ENCODE measurements at regions not wholly inside any gene's neighbourhood (a gene's known extent, or its start where the extent isn't known, plus 50 kb on each side); places are given as distances from the start of the nearest gene placed in this dataset.

DNA sequence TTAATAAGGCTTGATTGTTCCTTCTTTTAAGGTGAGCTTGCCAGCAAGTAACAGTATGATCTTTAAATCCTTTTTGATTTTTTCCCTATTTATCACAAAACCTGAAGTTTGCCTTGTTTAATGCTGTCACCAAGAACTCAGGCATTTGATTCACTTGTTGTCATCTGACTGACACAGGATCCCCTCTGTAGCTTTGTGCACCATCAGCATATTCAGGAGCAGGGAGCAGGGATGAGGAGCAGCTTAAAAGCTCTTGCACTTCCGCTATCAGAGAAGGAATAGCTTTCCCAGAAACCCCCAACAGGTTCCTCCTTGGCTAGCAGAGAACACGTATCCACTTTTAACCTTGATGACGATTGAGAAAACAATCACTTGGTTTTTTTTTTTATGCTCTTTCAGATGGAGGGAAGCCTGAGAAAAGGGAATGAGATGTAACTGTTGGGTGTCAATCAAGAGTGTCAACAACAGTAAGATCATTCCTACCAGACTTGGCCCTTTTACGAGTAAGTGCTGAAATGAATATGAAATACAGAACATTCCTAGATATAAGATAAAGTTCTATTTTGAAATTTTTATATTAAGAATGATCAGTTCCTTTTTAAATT lies 433.1 kb upstream of the CDH18 start:
- TF ChIP-seq, protein P1, sequence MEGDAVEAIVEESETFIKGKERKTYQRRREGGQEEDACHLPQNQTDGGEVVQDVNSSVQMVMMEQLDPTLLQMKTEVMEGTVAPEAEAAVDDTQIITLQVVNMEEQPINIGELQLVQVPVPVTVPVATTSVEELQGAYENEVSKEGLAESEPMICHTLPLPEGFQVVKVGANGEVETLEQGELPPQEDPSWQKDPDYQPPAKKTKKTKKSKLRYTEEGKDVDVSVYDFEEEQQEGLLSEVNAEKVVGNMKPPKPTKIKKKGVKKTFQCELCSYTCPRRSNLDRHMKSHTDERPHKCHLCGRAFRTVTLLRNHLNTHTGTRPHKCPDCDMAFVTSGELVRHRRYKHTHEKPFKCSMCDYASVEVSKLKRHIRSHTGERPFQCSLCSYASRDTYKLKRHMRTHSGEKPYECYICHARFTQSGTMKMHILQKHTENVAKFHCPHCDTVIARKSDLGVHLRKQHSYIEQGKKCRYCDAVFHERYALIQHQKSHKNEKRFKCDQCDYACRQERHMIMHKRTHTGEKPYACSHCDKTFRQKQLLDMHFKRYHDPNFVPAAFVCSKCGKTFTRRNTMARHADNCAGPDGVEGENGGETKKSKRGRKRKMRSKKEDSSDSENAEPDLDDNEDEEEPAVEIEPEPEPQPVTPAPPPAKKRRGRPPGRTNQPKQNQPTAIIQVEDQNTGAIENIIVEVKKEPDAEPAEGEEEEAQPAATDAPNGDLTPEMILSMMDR (IDR thresholded peaks at IDR 0.05; ENCODE audit: extremely low read depth in 1 of 2, insufficient read depth in 1 of 2, low read depth in 1 of 2, low read length in 2 of 2) = no peak
- no peak for TF ChIP-seq POLR2A (IDR thresholded peaks at IDR 0.05; ENCODE audit: low read depth, low read length)

Measured in endothelial cell of umbilical vein (primary cell).